T47D (cell line): ENCODE measurements at regions not wholly inside any gene's neighbourhood (a gene's known extent, or its start where the extent isn't known, plus 50 kb on each side); places are given as distances from the start of the nearest gene placed in this dataset.

Experiments used
- DNase-seq, 2 experiments: peaks; one replicate each; pipeline versions ENCODE4 v3.0.0 to v3.0.0-alpha.2; 2011 to 2012; ENCODE audit warnings: low read depth in 1 of 2, low spot score in 1 of 2
- JUND ChIP-seq: IDR thresholded peaks from 2 replicates; pipeline ENCODE4 v1.6.1; 2012; ENCODE audit warnings: low read depth
- in situ Hi-C: cut with HindIII; loops from 2 replicates; pipeline ENCODE4 v1.10.0; 2016; ENCODE audit warnings: low sequenced_read_pairs, low pct_unique_long_range_greater_than_20kb

DNA sequence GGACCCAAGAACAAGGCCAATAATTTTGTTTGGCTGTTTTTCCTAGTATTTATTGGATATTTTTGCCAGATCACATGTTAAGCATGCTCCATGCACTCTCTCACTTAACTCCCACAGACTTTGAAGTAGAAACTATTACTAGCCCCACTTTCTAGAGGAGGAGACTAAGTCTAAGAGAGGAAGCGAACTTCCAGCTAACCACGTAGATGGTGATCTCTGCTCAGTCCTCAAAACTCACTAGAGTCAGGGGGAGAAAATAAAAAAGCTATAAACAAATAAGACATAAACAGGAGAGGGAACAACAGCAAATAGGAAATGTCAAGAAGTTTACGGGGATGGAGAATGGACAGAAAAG, 481.0 kb upstream of the PROK2 start:
- no peak for DNase-seq
- no peak for TF ChIP-seq JUND
- in situ Hi-C loops = no loop called here

GRCh38 chr3:72265256-72266015, 480.5 kb upstream of the PROK2 start:
- in situ Hi-C loops = no loop called here
- DNase-seq = peak in 1 of 2 experiments; percentile 57
- TF ChIP-seq JUND = no peak

- no peak for DNase-seq
- no peak for TF ChIP-seq JUND
- in situ Hi-C loops = no loop called here
These were observed 478.5 kb upstream of the PROK2 start for GRCh38 chr3:72263223-72263990.

- in situ Hi-C loops = no loop called here
- no peak for DNase-seq
- no peak for TF ChIP-seq JUND
These were observed 477.8 kb upstream of the PROK2 start for GRCh38 chr3:72262736-72263135.

DNA sequence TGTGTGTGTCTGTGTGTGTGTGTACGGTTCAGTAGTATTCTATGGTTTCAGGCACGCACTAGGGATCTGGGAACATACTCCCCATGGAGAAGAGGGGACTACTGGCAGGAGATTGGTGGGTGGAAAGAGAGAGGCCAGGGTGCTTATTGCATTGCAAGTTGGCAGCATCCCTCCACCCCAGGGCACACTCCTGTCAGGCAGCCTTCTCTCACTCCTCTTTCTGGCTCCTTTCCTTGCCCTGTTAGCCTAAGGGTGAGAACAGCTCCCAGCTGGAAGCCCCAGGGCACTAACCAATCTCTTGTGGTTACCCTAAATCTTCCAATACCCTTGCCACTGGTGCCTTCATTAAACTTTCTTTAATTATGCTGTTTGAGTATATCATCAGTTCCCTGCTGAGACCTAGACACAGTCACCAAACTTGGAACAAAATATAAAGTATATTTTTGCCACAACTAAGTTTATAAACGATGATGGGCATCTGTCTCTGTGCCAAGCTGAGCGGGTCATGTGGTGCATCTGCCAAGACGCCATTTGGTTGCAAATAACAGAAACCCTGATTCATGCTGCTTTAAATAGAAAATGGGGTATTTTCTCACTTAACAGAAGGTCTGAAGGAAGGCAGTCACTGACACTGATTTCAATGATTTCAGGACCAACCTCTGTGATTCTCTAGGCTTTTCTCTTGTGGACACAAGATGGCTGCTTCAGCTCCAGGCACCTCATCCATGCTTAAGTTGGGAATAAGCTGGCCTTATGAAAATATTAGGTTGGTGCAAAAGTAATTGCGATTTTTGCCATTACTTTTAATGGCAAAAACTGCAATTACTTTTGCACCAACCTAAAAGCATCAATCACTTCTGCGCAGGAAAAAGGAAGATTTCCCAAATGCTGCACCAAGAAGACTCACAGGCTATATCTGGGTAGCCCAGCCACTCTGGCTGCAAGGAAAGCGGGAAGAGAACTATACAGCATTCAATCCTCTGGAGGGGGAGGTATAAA, 476.9 kb upstream of the PROK2 start:
- no peak for TF ChIP-seq JUND
- no peak for DNase-seq
- in situ Hi-C loops = no loop called here

GRCh38 chr3:72260588-72260910, 475.6 kb upstream of the PROK2 start:
- in situ Hi-C loops = no loop called here
- no peak for TF ChIP-seq JUND
- DNase-seq = no peak

- in situ Hi-C loops = no loop called here
- no peak for DNase-seq
- TF ChIP-seq JUND = no peak
These were observed 475.0 kb upstream of the PROK2 start for GRCh38 chr3:72259755-72260587.

DNA sequence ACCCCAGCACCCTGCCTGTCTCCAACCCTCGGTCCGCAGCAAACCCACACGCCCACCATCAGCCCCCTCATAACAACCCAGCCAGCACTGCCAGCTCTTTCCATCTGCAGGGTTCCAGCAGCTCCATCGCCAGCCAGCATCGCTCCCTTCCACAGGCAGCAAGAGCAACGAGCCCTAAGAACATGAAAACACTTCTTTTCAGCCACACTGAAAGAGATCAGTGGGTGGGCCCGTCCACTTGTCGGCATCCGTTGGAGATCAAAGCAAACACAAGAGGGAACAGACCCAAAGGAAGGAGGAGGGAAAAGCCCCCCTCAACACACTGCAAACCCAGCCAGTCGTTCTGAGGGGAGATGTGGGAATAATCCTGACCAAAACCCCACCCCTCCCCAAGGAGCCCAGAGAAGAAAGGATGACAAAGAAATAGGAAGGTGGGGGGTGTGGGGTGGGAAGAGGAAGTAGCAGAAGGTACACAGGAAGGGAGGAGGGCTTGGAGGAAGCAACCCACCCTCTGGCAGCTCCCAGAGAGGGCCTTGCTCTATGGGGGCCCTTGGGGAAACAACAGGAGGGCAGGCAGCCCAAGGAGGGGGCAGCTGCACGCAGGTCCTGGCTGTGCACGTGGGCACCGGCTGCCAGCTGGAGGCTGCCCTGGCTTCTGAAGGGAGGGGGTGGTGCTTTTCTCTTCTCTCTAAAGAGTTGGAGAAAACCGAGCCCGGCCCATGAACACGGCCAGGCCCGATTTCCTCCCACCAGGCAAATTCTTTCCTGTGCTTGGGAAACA, 473.6 kb upstream of the PROK2 start:
- DNase-seq = no peak
- in situ Hi-C loops = no loop called here
- no peak for TF ChIP-seq JUND

DNA sequence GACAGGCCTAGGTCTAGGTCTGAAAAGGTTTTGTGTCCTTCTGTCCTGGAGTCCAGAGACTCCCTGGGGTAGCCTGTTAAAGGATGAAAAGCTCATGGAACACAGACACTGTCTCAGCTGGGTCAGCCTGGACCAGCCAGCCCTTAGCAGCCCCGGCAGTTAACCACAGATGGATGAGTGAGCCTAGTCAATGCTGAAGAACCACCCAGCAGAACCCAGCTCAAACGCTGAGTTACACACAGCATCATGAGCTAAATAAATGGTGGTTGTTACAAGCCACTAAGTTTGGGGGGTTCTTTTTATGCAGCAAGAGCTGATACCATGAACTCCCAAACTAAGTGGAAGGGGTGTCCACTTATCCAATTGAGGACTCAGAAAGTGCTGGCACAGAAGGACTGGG, 472.8 kb upstream of the PROK2 start:
- no peak for TF ChIP-seq JUND
- in situ Hi-C loops = no loop called here
- DNase-seq = no peak

DNA sequence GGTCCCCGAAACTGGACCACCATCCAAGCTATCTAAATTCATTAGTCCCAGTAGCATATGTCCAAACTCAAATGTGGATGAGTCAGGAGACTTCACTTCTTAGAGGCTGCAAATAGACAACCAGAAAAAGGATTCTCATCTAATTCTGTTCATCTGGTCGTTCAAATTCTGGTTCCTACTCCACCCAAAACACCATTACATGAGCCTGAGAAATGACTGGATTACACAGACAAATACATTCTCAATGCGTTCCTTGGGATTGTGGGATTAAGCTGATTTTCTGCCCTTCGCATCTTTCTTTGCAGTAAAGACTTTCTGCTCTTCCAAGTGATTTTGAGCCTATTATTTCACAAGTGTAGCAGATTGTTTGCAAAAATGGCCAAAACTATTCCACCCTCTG, 472.3 kb upstream of the PROK2 start:
- DNase-seq = no peak
- TF ChIP-seq JUND = no peak
- in situ Hi-C loops = no loop called here

- no peak for TF ChIP-seq JUND
- DNase-seq = no peak
- in situ Hi-C loops = no loop called here
These were observed 471.8 kb upstream of the PROK2 start for GRCh38 chr3:72256716-72257115.
